ENCODE measurements at regions not wholly inside any gene's neighbourhood (a gene's known extent, or its start where the extent isn't known, plus 50 kb on each side); places are given as distances from the start of the nearest gene placed in this dataset.

DNA sequence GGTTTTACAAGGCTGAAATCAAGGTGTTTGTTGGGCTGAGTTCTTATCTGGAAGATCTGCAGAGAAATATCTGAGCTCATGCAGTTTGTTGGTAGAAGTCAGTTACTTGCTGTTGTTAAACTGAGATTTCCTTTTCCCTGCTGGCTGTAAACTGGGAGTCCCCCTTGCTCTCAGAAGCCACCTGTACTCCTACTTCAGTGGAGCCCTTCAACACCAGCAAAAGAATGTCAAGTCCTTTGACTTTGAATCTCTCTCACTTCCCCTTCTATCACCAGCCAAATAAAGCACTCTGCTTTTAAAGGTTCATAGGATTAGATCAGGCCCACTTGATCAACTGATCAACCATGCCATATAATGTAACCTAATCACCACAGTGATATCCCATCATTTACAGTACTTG lies 252.2 kb upstream of the CDH7 start:
- H3K27me3 Mint-ChIP-seq (ENCODE audit: low read depth): no peaks in the 10 kb centered on the region
- peak overlapping the region; percentile 29 to 84 (median 52); a peak in 5 of 7 replicates for H3K27ac Mint-ChIP-seq
- Histone ChIP-seq H2BK20ac (ENCODE audit: low read depth, low read length, poor library complexity, severe bottlenecking) (no peak overlapping the region), H2BK120ac (ENCODE audit: low read depth, low read length, poor library complexity, severe bottlenecking) (no peak overlapping the region), H4K91ac (ENCODE audit: insufficient read length, low read depth, low read length) (no peak overlapping the region), H3K18ac (ENCODE audit: insufficient read length, low read depth, low read length) (no peak overlapping the region), H3T11ph (ENCODE audit: low read length) (no peak overlapping the region), H3K23ac (ENCODE audit: insufficient read length, low read depth, low read length) (no peak overlapping the region), H4K8ac (replicated peaks; ENCODE audit: insufficient read length, low read depth, low read length) (no peak overlapping the region), H3K56ac (ENCODE audit: insufficient read length, low read depth, low read length) (no peak overlapping the region), H2BK12ac (ENCODE audit: insufficient read length, low read depth, low read length) (no peak overlapping the region), H2AK5ac (ENCODE audit: insufficient read length, low read length) (no peak overlapping the region), H3K27me3 (ENCODE audit: insufficient read depth, low read length) (no peaks in the 10 kb centered on the region; the same call in 1 of the 2 replicates), H3K14ac (ENCODE audit: insufficient read depth, low read length) (no peak overlapping the region), H3K4me2 (ENCODE audit: insufficient read depth, insufficient read length, low read length) (no peak overlapping the region), H2BK15ac (ENCODE audit: low read depth, low read length) (no peak overlapping the region), H3K9me3 (ENCODE audit: control insufficient read depth, low read depth, low read length) (no peaks in the 10 kb centered on the region), H3K4ac (ENCODE audit: low read depth, low read length) (no peak overlapping the region), H2BK5ac (ENCODE audit: insufficient read length, low read length) (no peak overlapping the region), H3K9ac (ENCODE audit: extremely low read depth, insufficient read length, low read length) (no peak overlapping the region), H4K20me1 (ENCODE audit: control insufficient read depth, insufficient read depth, insufficient read length) (no peaks in the 10 kb centered on the region), H3K79me1 (ENCODE audit: insufficient read depth, low read depth, low read length, poor library complexity, severe bottlenecking) (no peaks in the 10 kb centered on the region), H4K5ac (ENCODE audit: insufficient read length, low read depth, low read length) (no peak overlapping the region), H3K23me2 (ENCODE audit: insufficient read length, low read depth, low read length, poor library complexity, severe bottlenecking) (no peaks in the 10 kb centered on the region), H3K4me1 (ENCODE audit: insufficient read depth, low read length) (no peaks in the 10 kb centered on the region), H3K79me2 (ENCODE audit: insufficient read depth, low read length) (no peaks in the 10 kb centered on the region), H3K27ac (ENCODE audit: insufficient read length, low read depth, low read length) (no peak overlapping the region), H2AFZ (ENCODE audit: low read length) (peak overlapping the region; percentile 17)
- H3K9me3 Mint-ChIP-seq: no peaks in the 10 kb centered on the region
- no peak overlapping the region for H3K4me3 Mint-ChIP-seq
- DNase-seq: peak; percentile 32
- TF ChIP-seq, protein P1, sequence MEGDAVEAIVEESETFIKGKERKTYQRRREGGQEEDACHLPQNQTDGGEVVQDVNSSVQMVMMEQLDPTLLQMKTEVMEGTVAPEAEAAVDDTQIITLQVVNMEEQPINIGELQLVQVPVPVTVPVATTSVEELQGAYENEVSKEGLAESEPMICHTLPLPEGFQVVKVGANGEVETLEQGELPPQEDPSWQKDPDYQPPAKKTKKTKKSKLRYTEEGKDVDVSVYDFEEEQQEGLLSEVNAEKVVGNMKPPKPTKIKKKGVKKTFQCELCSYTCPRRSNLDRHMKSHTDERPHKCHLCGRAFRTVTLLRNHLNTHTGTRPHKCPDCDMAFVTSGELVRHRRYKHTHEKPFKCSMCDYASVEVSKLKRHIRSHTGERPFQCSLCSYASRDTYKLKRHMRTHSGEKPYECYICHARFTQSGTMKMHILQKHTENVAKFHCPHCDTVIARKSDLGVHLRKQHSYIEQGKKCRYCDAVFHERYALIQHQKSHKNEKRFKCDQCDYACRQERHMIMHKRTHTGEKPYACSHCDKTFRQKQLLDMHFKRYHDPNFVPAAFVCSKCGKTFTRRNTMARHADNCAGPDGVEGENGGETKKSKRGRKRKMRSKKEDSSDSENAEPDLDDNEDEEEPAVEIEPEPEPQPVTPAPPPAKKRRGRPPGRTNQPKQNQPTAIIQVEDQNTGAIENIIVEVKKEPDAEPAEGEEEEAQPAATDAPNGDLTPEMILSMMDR (conservative IDR thresholded peaks at IDR 0.05): no peak
- H3K36me3 Mint-ChIP-seq (ENCODE audit: insufficient read depth in 1 of 3, low read depth in 3 of 3): no peaks in the 10 kb centered on the region
- H3K4me1 Mint-ChIP-seq: peaks cover 2 to 5% of the 10 kb centered on the region in 2 experiments; a peak in 3 of 4 replicates
